BJ (cell line): ENCODE measurements at regions not wholly inside any gene's neighbourhood (a gene's known extent, or its start where the extent isn't known, plus 50 kb on each side); places are given as distances from the start of the nearest gene placed in this dataset.
"Not testable (repeated sequence)": the region's sequence is repeated elsewhere in the genome, so short reads cannot be mapped to it uniquely, and the experiment has no call there.

Experiments used
- CTCF ChIA-PET: fragments of 350-600 bp; formaldehyde crosslinking; extraction: SDS; loops from one replicate; lab custom pipeline; 2021; ENCODE audit warnings: antibody characterized with exemption, inconsistent platforms; lab: Yijun Ruan, JAX
- POLR2A ChIA-PET: fragments of 300-600 bp; sonication (Branson Sonifier 250); formaldehyde crosslinking; extraction: SDS; loops from one replicate; lab custom pipeline; 2021; ENCODE audit warnings: antibody characterized with exemption; lab: Charles Lee
- DNase-seq: peaks from one replicate; pipeline ENCODE4 v3.0.0-alpha.2; 2011; ENCODE audit warnings: low read depth
- H3K27me3 ChIP-seq: 2 replicates; pipeline ENCODE4 v1.6.0; 2011; ENCODE audit warnings: low read length; ENCODE audit not compliant: control insufficient read depth, insufficient read depth
- H3K36me3 ChIP-seq: 2 replicates; pipeline ENCODE4 v1.5.1; 2011; ENCODE audit warnings: low read length; ENCODE audit not compliant: control insufficient read depth, insufficient read depth
- H3K4me3 ChIP-seq: 2 replicates; pipeline ENCODE4 v1.5.1; 2011; ENCODE audit warnings: low read depth, mild to moderate bottlenecking, control low read depth, low read length
- TF ChIP-seq, protein P1 (sequence below): IDR thresholded peaks from 2 replicates; pipeline ENCODE4 v1.5.1; 2011; ENCODE audit warnings: low read depth, mild to moderate bottlenecking, control low read depth, inconsistent platforms, low read length, moderate library complexity; ENCODE audit not compliant: insufficient read depth

DNA sequence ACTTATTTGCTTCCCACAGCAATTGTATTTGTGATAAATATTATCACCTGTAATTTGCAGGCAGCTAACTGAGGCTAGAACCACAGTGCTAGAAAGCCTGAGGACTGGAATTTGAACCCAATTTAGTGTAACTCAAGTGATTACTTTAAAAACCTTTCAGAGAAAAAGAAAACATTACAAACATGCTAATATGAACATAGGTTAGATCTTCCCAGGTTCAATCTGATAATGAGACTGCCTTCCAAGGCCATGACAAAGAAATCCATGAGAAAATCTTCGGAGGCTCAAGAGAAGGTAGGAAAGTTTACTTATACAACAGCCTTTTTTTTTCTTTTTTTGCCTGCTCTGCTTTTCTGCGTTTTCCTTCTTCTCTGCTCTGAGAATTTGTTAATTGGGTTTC is 620.6 kb upstream of the CCNG1 start:
- H3K27me3 ChIP-seq, result no peaks in the 10 kb centered on the region
- POLR2A ChIA-PET, result no interaction called here
- no peaks in the 10 kb centered on the region for H3K36me3 ChIP-seq
- DNase-seq, result no peak
- TF ChIP-seq, protein P1, sequence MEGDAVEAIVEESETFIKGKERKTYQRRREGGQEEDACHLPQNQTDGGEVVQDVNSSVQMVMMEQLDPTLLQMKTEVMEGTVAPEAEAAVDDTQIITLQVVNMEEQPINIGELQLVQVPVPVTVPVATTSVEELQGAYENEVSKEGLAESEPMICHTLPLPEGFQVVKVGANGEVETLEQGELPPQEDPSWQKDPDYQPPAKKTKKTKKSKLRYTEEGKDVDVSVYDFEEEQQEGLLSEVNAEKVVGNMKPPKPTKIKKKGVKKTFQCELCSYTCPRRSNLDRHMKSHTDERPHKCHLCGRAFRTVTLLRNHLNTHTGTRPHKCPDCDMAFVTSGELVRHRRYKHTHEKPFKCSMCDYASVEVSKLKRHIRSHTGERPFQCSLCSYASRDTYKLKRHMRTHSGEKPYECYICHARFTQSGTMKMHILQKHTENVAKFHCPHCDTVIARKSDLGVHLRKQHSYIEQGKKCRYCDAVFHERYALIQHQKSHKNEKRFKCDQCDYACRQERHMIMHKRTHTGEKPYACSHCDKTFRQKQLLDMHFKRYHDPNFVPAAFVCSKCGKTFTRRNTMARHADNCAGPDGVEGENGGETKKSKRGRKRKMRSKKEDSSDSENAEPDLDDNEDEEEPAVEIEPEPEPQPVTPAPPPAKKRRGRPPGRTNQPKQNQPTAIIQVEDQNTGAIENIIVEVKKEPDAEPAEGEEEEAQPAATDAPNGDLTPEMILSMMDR, result no peak
- no peak overlapping the region for H3K4me3 ChIP-seq
- CTCF ChIA-PET, result no interaction called here

DNA sequence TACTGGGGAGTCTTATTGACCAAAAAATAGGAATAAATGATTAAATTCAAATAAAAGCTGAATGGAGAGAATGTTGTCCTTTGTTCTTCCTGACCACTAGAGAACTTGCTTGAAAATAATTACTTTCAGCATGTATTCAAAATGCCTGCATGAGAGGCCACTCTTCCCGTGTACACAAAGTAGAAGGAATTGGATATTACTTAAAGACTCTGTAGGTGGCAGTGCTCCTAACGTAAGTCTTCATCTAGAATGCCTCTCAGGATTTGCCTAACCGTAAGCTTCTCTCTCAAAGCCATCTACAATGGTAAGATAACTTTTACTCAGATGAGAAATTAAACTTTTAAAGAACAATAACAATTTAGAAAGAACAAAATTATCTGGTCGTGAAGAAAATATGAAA is 620.0 kb upstream of the CCNG1 start:
- H3K27me3 ChIP-seq, result no peaks in the 10 kb centered on the region
- H3K4me3 ChIP-seq, result no peak overlapping the region
- TF ChIP-seq, protein P1, result no peak
- CTCF ChIA-PET, result interaction anchor here (0.9 kb wide), 1 partner anchor 13 kb away, joined by 4 read pairs; no protein-coding TSS in a partner anchor
- POLR2A ChIA-PET, result no interaction called here
- H3K36me3 ChIP-seq, result no peaks in the 10 kb centered on the region
- DNase-seq, result no peak

DNA sequence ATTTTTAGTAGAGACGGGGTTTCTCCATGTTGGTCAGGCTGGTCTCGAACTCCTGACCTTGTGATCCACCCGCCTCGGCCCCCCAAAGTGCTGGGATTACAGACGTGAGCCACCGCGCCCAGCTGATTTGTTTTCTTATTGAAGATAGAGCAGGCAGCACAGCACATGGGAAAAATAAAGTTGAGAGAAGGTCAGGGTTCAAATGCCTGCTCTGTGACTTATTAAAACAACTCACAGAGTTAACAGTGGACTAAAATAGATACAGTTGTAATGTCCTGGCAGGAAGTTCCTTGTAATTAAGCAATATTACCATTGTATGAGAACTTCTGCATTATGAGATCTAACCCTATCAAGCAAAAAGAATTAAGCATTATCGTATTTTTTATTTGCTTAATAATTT is 615.7 kb upstream of the CCNG1 start:
- POLR2A ChIA-PET, H3K36me3 ChIP-seq, CTCF ChIA-PET, DNase-seq, H3K4me3 ChIP-seq, H3K27me3 ChIP-seq: not testable (repeated sequence)

DNA sequence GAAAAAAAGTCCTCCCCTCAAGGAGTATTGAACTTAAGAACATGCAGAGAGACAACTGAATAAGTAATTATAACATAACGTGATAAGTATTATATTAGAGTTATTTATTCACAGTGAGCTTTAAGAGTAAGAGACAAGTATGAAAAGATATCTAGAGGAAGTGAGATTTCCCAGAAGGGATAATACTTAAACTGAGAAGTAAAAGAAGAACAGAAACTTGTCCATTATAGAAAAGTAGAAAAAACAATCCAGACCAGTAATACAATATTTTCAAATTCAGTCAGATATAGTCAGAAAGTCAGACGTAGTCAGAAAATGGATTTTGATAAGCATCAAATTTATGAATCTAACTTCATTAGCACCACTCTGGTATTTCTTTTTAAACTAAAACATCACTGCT is 613.0 kb upstream of the CCNG1 start:
- ChIA-PET CTCF (no interaction called here), POLR2A (no interaction called here)
- TF ChIP-seq, protein P1, result no peak
- no peak overlapping the region for H3K4me3 ChIP-seq
- H3K36me3 ChIP-seq, result no peaks in the 10 kb centered on the region
- no peak for DNase-seq
- no peaks in the 10 kb centered on the region for H3K27me3 ChIP-seq

DNA sequence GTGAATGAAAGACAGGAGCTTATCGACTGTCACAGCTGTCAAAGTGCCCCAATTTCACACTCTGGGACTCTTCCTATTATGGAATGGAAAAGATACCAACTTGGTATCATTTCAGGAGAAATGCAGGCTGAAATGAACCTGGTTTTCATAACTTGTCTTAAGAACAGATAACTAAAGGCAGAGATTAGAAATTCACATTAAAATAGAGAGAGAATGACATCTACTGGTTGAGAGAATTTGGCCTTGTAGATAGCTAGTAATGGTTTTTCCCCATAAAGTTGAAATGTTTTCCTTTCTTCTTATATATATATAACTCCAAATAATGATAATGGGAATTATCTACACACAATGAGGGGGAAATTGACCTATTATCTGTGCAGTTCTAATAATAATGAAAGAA is 600.2 kb upstream of the CCNG1 start:
- Histone ChIP-seq H3K27me3 (no peaks in the 10 kb centered on the region), H3K36me3 (no peaks in the 10 kb centered on the region), H3K4me3 (no peak overlapping the region)
- no peak for DNase-seq
- TF ChIP-seq, protein P1, result no peak
- ChIA-PET CTCF (no interaction called here), POLR2A (no interaction called here)

DNA sequence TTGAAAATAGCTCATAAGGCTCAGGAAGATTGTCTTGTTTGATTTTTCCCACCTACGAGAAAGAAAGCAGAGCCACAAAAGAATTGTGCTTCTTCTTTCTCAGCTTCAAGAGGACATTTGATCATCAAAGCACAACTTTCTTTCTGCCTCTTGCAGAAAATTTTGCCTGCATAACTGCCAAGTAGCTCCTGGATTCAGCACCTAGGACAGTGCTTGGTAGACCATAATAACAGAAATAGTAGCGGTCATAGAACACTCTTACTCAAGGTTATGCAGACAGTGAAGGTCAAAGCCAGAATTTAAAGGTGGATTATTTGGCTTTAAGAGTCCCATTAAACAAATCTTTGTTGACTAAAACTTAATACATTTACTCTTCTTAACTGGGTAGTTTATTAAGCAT is 594.7 kb upstream of the CCNG1 start:
- CTCF ChIA-PET, result no interaction called here
- TF ChIP-seq, protein P1, result no peak

More for the DNA sequence above, 594.7 kb upstream of the CCNG1 start:
- H3K4me3 ChIP-seq, result no peak overlapping the region
- POLR2A ChIA-PET, result no interaction called here
- no peaks in the 10 kb centered on the region for H3K27me3 ChIP-seq
- DNase-seq, result no peak
- H3K36me3 ChIP-seq, result no peaks in the 10 kb centered on the region
